DND-41 (cell line): ENCODE measurements at regions not wholly inside any gene's neighbourhood (a gene's known extent, or its start where the extent isn't known, plus 50 kb on each side); places are given as distances from the start of the nearest gene placed in this dataset.

Experiments
- ATAC-seq: fragments of 200-7000 bp; cut with Tn5 transposase; 3 replicates; pipeline ENCODE4 v1.9.1; 2021; ENCODE audit warnings: low read depth; ENCODE audit not compliant: insufficient read depth
- DNase-seq: peaks from one replicate; pipeline ENCODE4 v3.0.0-alpha.2; 2020
- H2AFZ ChIP-seq: 2 replicates; pipeline ENCODE4 v1.6.0; 2012; ENCODE audit warnings: low read depth, low read length
- H3K27ac ChIP-seq: 2 replicates; pipeline ENCODE4 v1.5.1; 2012; ENCODE audit warnings: low read length, inconsistent platforms
- H3K27me3 ChIP-seq: fragments of 200-600 bp; sonication (generic); 2 replicates; pipeline ENCODE4 v1.6.0; 2012; ENCODE audit warnings: low read length, mild to moderate bottlenecking, inconsistent platforms; ENCODE audit not compliant: insufficient read depth, poor library complexity
- H3K36me3 ChIP-seq: 2 replicates; pipeline ENCODE4 v1.5.1; 2012; ENCODE audit warnings: low read length, inconsistent platforms; ENCODE audit not compliant: insufficient read depth
- H3K4me1 ChIP-seq: 2 replicates; pipeline ENCODE4 v1.5.1; 2012; ENCODE audit warnings: mild to moderate bottlenecking, low read length; ENCODE audit not compliant: insufficient read depth
- H3K4me2 ChIP-seq: 2 replicates; pipeline ENCODE4 v1.6.0; 2012; ENCODE audit warnings: mild to moderate bottlenecking, moderate library complexity, low read length, inconsistent platforms; ENCODE audit not compliant: insufficient read depth
- H3K4me3 ChIP-seq, 2 experiments: fragments of 200-600 bp in 1 of 2; shearing (Covaris generic) in 1 of 2; 2 replicates each; pipeline ENCODE4 v1.5.1; 2012 to 2016; ENCODE audit warnings: inconsistent platforms in 2 of 2, low read length in 2 of 2, mild to moderate bottlenecking in 2 of 2, low read depth in 1 of 2, moderate library complexity in 1 of 2
- H3K79me2 ChIP-seq: 2 replicates; pipeline ENCODE4 v1.6.0; 2012; ENCODE audit warnings: low read length, inconsistent platforms; ENCODE audit not compliant: insufficient read depth
- H3K9ac ChIP-seq: 2 replicates; pipeline ENCODE4 v1.6.0; 2012; ENCODE audit warnings: low read depth, mild to moderate bottlenecking, inconsistent platforms, low read length, moderate library complexity
- H3K9me3 ChIP-seq: 2 replicates; pipeline ENCODE4 v1.5.1; 2012; ENCODE audit warnings: low read length, moderate library complexity, mild to moderate bottlenecking, inconsistent platforms; ENCODE audit not compliant: insufficient read depth, severe bottlenecking
- H4K20me1 ChIP-seq: 2 replicates; pipeline ENCODE4 v1.6.0; 2012; ENCODE audit warnings: low read length; ENCODE audit not compliant: insufficient read depth
- CTCF ChIP-seq: IDR thresholded peaks from 2 replicates; pipeline ENCODE4 v1.5.1; 2012; ENCODE audit warnings: borderline replicate concordance, low read length, moderate library complexity, mild to moderate bottlenecking; ENCODE audit not compliant: poor library complexity, severe bottlenecking; ENCODE audit errors: extremely low read depth
- EZH2 ChIP-seq: IDR thresholded peaks from 3 replicates; pipeline ENCODE4 v1.6.1; 2012; ENCODE audit warnings: borderline replicate concordance, low read depth, mild to moderate bottlenecking, moderate library complexity, low read length, inconsistent platforms; ENCODE audit not compliant: severe bottlenecking

GRCh38 chr9:107119735-107120134 lies 163.3 kb upstream of the RAD23B start:
- no peak overlapping the region for H3K9ac ChIP-seq
- H3K36me3 ChIP-seq: no peaks in the 10 kb centered on the region
- H3K27me3 ChIP-seq: no peaks in the 10 kb centered on the region
- DNase-seq (no peak), ATAC-seq (no peak)
- no peaks in the 10 kb centered on the region for H3K4me1 ChIP-seq
- H3K79me2 ChIP-seq: no peaks in the 10 kb centered on the region
- TF ChIP-seq CTCF (no peak), EZH2 (no peak)
- no peaks in the 10 kb centered on the region for H3K9me3 ChIP-seq
- H3K4me3 ChIP-seq: no peak overlapping the region
- H4K20me1 ChIP-seq: no peaks in the 10 kb centered on the region
- no peak overlapping the region for H3K27ac ChIP-seq
- no peak overlapping the region for H2AFZ ChIP-seq
- H3K4me2 ChIP-seq: no peak overlapping the region

GRCh38 chr9:107123389-107123788 lies 159.7 kb upstream of the RAD23B start:
- DNase-seq (no peak), ATAC-seq (no peak)

GRCh38 chr9:107127608-107128007 lies 155.5 kb upstream of the RAD23B start:
- Histone ChIP-seq H3K27me3 (no peaks in the 10 kb centered on the region), H3K4me2 (no peak overlapping the region), H3K4me3 (no peak overlapping the region), H2AFZ (no peak overlapping the region), H3K9me3 (no peaks in the 10 kb centered on the region), H3K27ac (no peak overlapping the region), H4K20me1 (no peaks in the 10 kb centered on the region), H3K79me2 (no peaks in the 10 kb centered on the region), H3K9ac (no peak overlapping the region), H3K36me3 (no peaks in the 10 kb centered on the region), H3K4me1 (no peaks in the 10 kb centered on the region)
- DNase-seq (no peak), ATAC-seq (no peak)
- TF ChIP-seq CTCF: no peak
- TF ChIP-seq EZH2: no peak

More at GRCh38 chr9:107123389-107123788, 159.7 kb upstream of the RAD23B start:
- Histone ChIP-seq H3K79me2 (no peaks in the 10 kb centered on the region), H3K4me1 (no peaks in the 10 kb centered on the region), H3K4me2 (no peak overlapping the region), H3K4me3 (no peak overlapping the region), H3K36me3 (no peaks in the 10 kb centered on the region), H2AFZ (no peak overlapping the region), H3K9ac (no peak overlapping the region), H3K9me3 (no peaks in the 10 kb centered on the region), H4K20me1 (no peaks in the 10 kb centered on the region), H3K27ac (no peak overlapping the region), H3K27me3 (no peaks in the 10 kb centered on the region)
- no peak for TF ChIP-seq EZH2
- TF ChIP-seq CTCF: no peak

- Histone ChIP-seq H3K9ac (no peak overlapping the region), H3K79me2 (no peaks in the 10 kb centered on the region), H3K27ac (no peak overlapping the region), H3K4me2 (no peak overlapping the region), H3K4me1 (no peaks in the 10 kb centered on the region), H3K27me3 (no peaks in the 10 kb centered on the region), H4K20me1 (no peaks in the 10 kb centered on the region), H3K36me3 (no peaks in the 10 kb centered on the region), H3K9me3 (no peaks in the 10 kb centered on the region), H3K4me3 (no peak overlapping the region), H2AFZ (no peak overlapping the region)
- ATAC-seq: no peak
- DNase-seq: no peak
- no peak for TF ChIP-seq EZH2
- TF ChIP-seq CTCF: no peak
These were observed 151.8 kb upstream of the RAD23B start for GRCh38 chr9:107131108-107131799.
